Retinal pigment epithelial cell (primary cell): ENCODE measurements at regions not wholly inside any gene's neighbourhood (a gene's known extent, or its start where the extent isn't known, plus 50 kb on each side); places are given as distances from the start of the nearest gene placed in this dataset.
A peak's percentile ranks its signal among the peaks of the same experiment; 100 is the strongest.

Experiments
- DNase-seq: peaks from one replicate; pipeline ENCODE4 v3.0.0-alpha.2; 2010; ENCODE audit warnings: low read depth
- H3K4me3 ChIP-seq: 2 replicates; pipeline ENCODE4 v1.5.1; 2011; ENCODE audit warnings: mild to moderate bottlenecking, low read length, control low read depth, moderate library complexity
- CTCF ChIP-seq: conservative IDR thresholded peaks from 2 replicates; pipeline ENCODE4 v1.5.1; 2011; ENCODE audit warnings: low read depth, low read length, control low read depth, inconsistent platforms

- DNase-seq: no peak
- no peak for TF ChIP-seq CTCF
These were observed 80.2 kb downstream of the VCPKMT start for GRCh38 chr14:50036211-50036610.

GRCh38 chr14:50036637-50037036 is 79.7 kb downstream of the VCPKMT start:
- no peak overlapping the region for H3K4me3 ChIP-seq
- no peak for DNase-seq
- no peak for TF ChIP-seq CTCF

More at GRCh38 chr14:50036211-50036610, 80.2 kb downstream of the VCPKMT start:
- H3K4me3 ChIP-seq: no peak overlapping the region

- H3K4me3 ChIP-seq: no peak overlapping the region
- no peak for TF ChIP-seq CTCF
- DNase-seq: no peak
These were observed 79.1 kb downstream of the VCPKMT start for GRCh38 chr14:50037240-50037639.

- no peak for DNase-seq
- no peak overlapping the region for H3K4me3 ChIP-seq
- no peak for TF ChIP-seq CTCF
These were observed 78.5 kb downstream of the VCPKMT start for GRCh38 chr14:50037852-50038251.

GRCh38 chr14:50038398-50039119 is 77.8 kb downstream of the VCPKMT start:
- peak; percentile 6 for TF ChIP-seq CTCF
- no peak overlapping the region for H3K4me3 ChIP-seq
- no peak for DNase-seq

- H3K4me3 ChIP-seq: no peak overlapping the region
- DNase-seq: no peak
- no peak for TF ChIP-seq CTCF
These were observed 77.3 kb downstream of the VCPKMT start for GRCh38 chr14:50039120-50039517.

GRCh38 chr14:50039734-50040400 is 76.5 kb downstream of the VCPKMT start:
- no peak for TF ChIP-seq CTCF
- no peak overlapping the region for H3K4me3 ChIP-seq
- no peak for DNase-seq
